NCI-H345 treated with DMSO at 0.1 percent for 48 hours (cell line): ENCODE measurements at regions not wholly inside any gene's neighbourhood (a gene's known extent, or its start where the extent isn't known, plus 50 kb on each side); places are given as distances from the start of the nearest gene placed in this dataset.

Experiments
- DNase-seq: peaks from one replicate; lab custom pipeline; 2025; ENCODE audit not compliant: unreplicated experiment; lab: John Stamatoyannopoulos, UW

DNA sequence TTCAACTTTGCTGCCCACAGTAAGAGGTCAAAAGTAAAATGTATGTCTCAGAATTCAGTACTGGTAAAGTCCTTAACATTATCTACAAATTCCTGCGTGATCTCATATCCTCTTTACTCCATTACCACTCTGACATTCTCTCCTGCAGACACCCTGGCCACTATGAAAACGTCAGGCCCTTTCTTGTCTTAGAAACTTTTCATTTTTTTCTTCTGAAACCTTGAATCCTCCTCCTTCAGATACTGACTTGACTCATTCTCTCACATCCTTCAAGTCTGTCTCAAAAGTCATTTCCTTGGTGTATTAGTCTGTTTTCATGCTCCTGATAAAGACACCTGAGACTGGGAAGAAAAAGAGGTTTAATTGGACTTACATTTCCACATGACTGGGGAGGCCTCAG, 262.3 kb downstream of the POU4F1 start:
- no peak for DNase-seq

- no peak for DNase-seq
Observed at GRCh38 chr13:78339927-78340326, 263.4 kb downstream of the POU4F1 start.

DNA sequence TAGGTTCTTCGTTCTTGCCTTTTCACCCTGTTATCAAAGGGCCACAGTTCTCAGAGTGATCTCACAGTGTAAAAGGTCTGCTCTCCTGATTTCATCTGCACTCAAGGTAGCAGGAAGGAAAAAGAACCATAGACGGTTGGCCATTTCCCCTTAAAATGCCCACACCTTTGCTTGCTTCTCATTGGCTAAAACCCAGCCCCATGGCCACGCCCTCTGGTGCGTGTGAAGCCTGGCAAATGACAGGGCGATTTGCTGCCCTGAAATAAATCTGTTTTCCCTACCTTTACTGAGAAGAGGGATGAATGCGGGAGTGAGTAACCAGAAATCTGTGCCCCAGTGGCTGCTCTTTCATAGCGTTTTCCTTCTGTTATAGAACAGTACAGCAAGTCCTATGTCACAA, 269.3 kb downstream of the POU4F1 start:
- DNase-seq = no peak

- no peak for DNase-seq
Observed at GRCh38 chr13:78326633-78327032, 276.7 kb downstream of the POU4F1 start.

- no peak for DNase-seq
Observed at GRCh38 chr13:78325585-78325984, 277.8 kb downstream of the POU4F1 start.

DNA sequence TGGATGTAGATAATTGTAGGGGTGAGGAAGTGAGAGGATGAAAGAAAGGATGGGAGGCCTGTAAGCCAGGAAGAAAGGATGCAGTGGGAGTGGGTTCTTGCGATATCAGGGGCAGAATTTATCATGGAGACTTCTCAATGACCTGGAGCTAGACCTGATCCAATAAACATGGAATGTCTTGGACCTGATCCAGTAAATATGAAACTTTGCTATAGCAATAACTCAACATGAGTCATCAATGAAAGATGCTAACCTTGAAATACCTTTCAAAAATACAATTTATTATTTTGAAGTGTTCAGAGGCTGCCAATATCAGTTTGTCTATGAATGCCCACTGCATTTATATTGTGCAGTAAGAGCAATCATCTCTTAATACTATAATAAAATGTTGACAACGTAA, 279.5 kb downstream of the POU4F1 start:
- DNase-seq = no peak

DNA sequence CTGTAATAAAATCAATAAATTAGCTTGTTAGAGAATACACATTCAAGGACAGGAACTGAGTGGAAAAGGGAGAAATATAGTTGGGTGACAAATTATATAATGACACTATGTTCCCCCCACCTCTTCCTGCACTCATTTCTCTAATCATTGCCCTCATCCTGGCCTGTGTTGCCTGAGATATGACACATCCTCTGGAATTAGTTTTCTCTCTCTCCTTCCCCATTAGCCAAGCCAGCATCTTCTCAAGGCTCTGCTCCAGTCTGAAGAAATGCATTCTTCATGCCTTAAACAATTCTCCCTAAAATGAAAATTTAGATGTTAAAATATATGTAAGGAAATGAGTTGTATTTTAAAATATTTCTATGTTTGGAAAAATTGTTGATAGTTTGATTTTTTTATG, 280.3 kb downstream of the POU4F1 start:
- DNase-seq = no peak

DNA sequence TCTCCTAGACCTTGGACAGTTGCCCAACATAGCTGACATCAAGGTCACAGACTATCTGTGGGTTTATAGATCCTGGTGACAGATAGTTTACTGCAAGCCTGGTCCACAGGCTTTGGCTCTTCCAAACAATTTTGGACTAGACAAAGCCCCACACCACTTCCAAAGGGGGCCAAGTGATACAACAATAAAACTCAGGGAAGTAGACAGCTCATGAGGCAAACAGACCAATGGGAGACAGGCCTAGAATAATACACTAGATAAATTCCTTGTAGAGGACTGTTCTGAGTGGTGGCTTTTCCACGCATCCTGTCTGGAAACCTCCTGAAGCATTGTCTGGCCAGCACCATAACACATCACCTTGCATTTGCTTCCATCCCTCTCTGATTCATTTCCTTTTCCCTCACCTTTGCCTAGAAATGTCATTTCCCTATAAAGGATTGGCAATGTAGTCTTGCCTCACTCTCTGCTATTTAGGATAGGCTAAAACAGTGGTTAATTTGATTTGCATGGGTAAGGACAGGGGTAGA, 284.2 kb downstream of the POU4F1 start:
- no peak for DNase-seq

DNA sequence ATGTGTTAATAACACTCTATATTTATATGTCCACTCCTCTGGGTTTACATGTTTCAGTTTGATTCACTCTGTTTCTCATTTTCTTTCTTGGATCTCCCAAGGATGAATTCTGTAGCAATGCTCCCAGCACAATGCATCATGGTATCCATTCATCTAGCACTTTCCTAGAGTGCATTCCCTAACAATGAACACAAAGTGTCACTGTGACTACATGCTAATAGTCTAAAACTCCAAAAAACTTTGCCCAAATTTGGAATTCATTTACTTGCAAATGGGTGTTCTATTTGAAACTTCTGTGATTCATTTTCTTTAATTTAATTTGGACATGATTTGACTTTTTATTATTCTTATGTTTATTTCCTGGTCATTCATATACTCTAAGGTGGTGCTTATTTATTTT, 286.3 kb downstream of the POU4F1 start:
- DNase-seq = no peak

DNA sequence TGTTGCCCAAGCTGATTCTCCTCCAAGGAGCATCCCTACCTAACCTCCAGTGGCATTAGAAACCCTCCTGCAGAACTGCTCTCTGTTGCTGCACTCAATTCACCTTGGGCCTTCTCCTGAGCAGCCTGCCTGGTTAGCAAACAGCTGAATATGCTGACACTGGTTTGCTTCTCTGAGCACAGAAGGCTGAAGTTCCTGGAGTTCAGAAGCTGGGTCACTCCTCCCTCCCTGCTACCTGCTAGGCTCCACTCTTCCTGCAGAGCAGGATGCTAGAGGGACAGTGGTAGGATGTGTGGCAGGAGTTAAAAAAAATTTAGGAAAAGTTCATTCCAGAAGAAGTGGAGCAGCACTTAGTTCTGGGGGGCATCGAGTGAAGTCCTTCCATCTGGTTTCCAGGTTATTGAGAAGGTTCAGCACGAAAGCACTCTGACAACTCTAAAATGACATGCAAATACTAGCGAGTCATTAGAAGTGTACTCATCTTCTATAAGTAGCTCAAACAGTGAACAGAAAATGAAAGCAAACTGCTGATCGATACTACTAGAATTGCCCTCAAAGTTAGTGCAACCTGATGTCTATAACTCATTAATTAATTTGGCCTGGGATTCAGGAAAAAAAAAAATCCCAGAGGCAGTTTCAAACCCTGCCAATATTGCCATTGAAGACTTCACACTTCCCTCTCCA, 293.7 kb downstream of the POU4F1 start:
- DNase-seq = no peak

GRCh38 chr13:78306519-78307206, 296.7 kb downstream of the POU4F1 start:
- no peak for DNase-seq

GRCh38 chr13:78305171-78305570, 298.2 kb downstream of the POU4F1 start:
- DNase-seq = no peak

- no peak for DNase-seq
Observed at GRCh38 chr13:78299832-78300623, 303.3 kb downstream of the POU4F1 start.

DNA sequence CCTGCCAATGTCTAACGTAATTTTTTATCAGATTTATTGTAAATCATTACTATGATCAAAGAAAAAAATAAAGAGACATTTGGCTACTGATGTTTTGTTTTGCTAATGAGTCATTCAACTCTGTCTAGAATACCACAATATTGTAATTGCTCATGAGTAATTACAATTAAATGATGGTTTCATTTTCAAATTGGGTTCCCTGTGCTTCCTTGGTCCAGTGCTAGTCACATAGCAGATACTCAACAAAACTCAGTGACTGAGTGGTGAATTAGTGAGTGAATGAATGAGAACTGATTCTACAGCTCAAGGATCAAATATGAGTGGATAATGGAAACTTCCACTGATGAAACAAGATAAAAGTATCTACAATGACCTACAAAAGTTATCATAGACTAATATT, 304.7 kb downstream of the POU4F1 start:
- DNase-seq = no peak

DNA sequence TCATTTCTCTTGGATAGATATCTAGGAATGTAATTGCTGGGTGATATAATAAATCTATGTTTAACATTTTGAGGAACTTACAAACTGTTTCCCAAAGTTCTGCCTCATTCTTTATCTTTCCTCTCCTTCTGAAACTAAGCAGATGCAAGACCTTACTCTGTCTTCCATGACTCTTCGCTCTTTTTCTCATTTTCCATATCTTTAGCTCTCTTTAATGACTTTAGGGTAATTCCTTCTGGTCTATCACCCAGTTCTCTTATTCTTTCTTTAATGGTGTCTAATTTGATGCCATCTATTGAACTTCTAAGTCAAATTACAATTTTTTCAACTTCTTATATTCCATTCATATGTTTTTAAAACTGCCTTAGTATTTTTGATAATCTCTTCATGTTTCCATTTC, 316.6 kb downstream of the POU4F1 start:
- no peak for DNase-seq

- no peak for DNase-seq
Observed at GRCh38 chr13:78265098-78265497, 338.3 kb downstream of the POU4F1 start.

DNA sequence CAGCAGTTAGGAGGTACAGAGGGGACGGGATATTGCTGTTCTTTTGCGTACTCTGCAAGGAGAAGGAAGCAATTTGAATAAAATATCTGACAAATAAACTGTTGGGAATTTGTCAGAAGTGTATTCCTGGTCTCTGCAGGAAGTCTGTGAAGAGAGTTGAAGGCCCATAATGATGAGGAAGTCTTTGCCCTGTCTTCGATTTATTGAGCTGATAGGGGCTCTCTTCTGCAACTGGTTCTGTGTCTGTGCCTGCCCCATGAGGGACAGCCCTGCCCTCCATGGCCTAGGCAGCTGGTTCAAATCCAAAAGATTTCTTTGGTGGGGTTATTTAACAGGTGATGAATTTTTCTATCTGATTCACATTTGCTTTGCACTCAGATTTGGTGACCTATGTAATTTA, 339.7 kb upstream of the EDNRB start:
- DNase-seq = no peak

GRCh38 chr13:78256484-78256883, 337.9 kb upstream of the EDNRB start:
- no peak for DNase-seq

- DNase-seq = no peak
Observed at GRCh38 chr13:78254113-78254512, 335.5 kb upstream of the EDNRB start.

- no peak for DNase-seq
Observed at GRCh38 chr13:78247362-78247761, 328.7 kb upstream of the EDNRB start.

- DNase-seq = peak; percentile 61
Observed at GRCh38 chr13:78241278-78241919, 322.8 kb upstream of the EDNRB start.
